Thyroid gland (tissue), 4 donors: ENCODE measurements at regions not wholly inside any gene's neighbourhood (a gene's known extent, or its start where the extent isn't known, plus 50 kb on each side); places are given as distances from the start of the nearest gene placed in this dataset.

ENCODE experiments used
- DNase-seq, 2 donors: peaks; one replicate each; pipeline ENCODE4 v3.0.0-alpha.2; 2019
- H3K27ac ChIP-seq, 3 donors: fragments of 200-600 bp; sonication (generic); 1 replicate in 2 of 3; 2 replicates in 1 of 3; pipeline ENCODE4 v1.5.1; 2016 to 2019; ENCODE audit warnings: mild to moderate bottlenecking in 1 of 3, moderate library complexity in 1 of 3
- H3K27me3 ChIP-seq: fragments of 200-600 bp; sonication (generic); one replicate; pipeline ENCODE4 v1.5.1; 2019
- H3K36me3 ChIP-seq, 2 donors: fragments of 200-600 bp; sonication (generic); one replicate each; pipeline ENCODE4 v1.5.1; 2016 to 2019
- H3K4me1 ChIP-seq, 2 donors: fragments of 200-600 bp; sonication (generic); one replicate each; pipeline ENCODE4 v1.5.1; 2017 to 2019
- H3K4me3 ChIP-seq, 3 donors: fragments of 200-600 bp; sonication (generic); replicated peaks in 1 of 3; 1 replicate in 2 of 3; 2 replicates in 1 of 3; pipeline ENCODE4 v1.5.1; 2016; ENCODE audit warnings: mild to moderate bottlenecking in 1 of 3
- H3K9me3 ChIP-seq: fragments of 200-600 bp; sonication (generic); one replicate; pipeline ENCODE4 v1.5.1; 2017
- CTCF ChIP-seq, 6 experiments: fragments of 200-600 bp in 3 of 6; fragments of 450-650 bp in 3 of 6; sonication (generic) in 3 of 6; IDR thresholded peaks; one replicate each; pipeline ENCODE4 v1.5.1; 2016 to 2019; ENCODE audit warnings: antibody characterized with exemption in 6 of 6, mild to moderate bottlenecking in 2 of 6, inconsistent platforms in 1 of 6, moderate library complexity in 1 of 6
- POLR2A ChIP-seq, 2 donors: fragments of 450-650 bp; IDR thresholded peaks; one replicate each; pipeline ENCODE4 v1.6.1; 2017; ENCODE audit warnings: antibody characterized with exemption in 2 of 2, mild to moderate bottlenecking in 2 of 2, moderate library complexity in 1 of 2
- WGBS, 2 donors: methylation state at CpG; one replicate each; pipeline ENCODE4 v1.1.5; 2017; 5-methylcytosine and 5-hydroxymethylcytosine counted together
- intact Hi-C: fragments of 100-400 bp; cut with DNase I; formaldehyde crosslinking; loops from one replicate; pipeline ENCODE4 v1.15.1; 2023

GRCh38 chr10:31584876-31585275 is 265.9 kb downstream of the ZEB1 start:
- DNase-seq, result no peak
- H3K27ac ChIP-seq, result no peak overlapping the region
- intact Hi-C loops, result no loop called here
- H3K27me3 ChIP-seq, result no peaks in the 10 kb centered on the region
- no peaks in the 10 kb centered on the region for H3K36me3 ChIP-seq
- TF ChIP-seq CTCF (IDR thresholded peaks at IDR 0.05) (no peak), POLR2A (IDR thresholded peaks at IDR 0.05) (no peak)
- WGBS, 2 donors, result 76 to 80% methylated on average over 6 of the region's 6 CpGs
- no peak overlapping the region for H3K4me3 ChIP-seq
- peaks cover 0 to 11% of the 10 kb centered on the region in 2 donors for H3K4me1 ChIP-seq
- no peaks in the 10 kb centered on the region for H3K9me3 ChIP-seq

GRCh38 chr10:31584098-31584631 is 265.1 kb downstream of the ZEB1 start:
- no peak for TF ChIP-seq CTCF (IDR thresholded peaks at IDR 0.05)
- TF ChIP-seq POLR2A (IDR thresholded peaks at IDR 0.05), result no peak
- intact Hi-C loops, result no loop called here
- H3K4me1 ChIP-seq, result peaks cover 0 to 11% of the 10 kb centered on the region in 2 donors
- no peak overlapping the region for H3K4me3 ChIP-seq
- DNase-seq, result no peak
- no peaks in the 10 kb centered on the region for H3K27me3 ChIP-seq
- whole genome bisulfite sequencing, 2 donors, result 68 to 79% methylated on average over 9 to 11 of the region's 12 CpGs
- H3K27ac ChIP-seq, result no peak overlapping the region
- H3K36me3 ChIP-seq, result no peaks in the 10 kb centered on the region
- H3K9me3 ChIP-seq, result no peaks in the 10 kb centered on the region

- no peak overlapping the region for H3K4me3 ChIP-seq
- WGBS, 2 donors, result 54 to 60% methylated on average over 4 to 6 of the region's 6 CpGs
- H3K27ac ChIP-seq, result peak overlapping the region in 1 of 3 donors; percentile 10
- H3K36me3 ChIP-seq, result no peaks in the 10 kb centered on the region
- H3K9me3 ChIP-seq, result no peaks in the 10 kb centered on the region
- TF ChIP-seq POLR2A (IDR thresholded peaks at IDR 0.05) (no peak), CTCF (IDR thresholded peaks at IDR 0.05) (no peak)
- no peak for DNase-seq
- H3K4me1 ChIP-seq, result peaks cover 0 to 11% of the 10 kb centered on the region in 2 donors
- intact Hi-C loops, result no loop called here
- H3K27me3 ChIP-seq, result no peaks in the 10 kb centered on the region
Observed at GRCh38 chr10:31583293-31583692, 264.3 kb downstream of the ZEB1 start.

GRCh38 chr10:31582365-31583052 is 263.5 kb downstream of the ZEB1 start:
- H3K4me1 ChIP-seq, result peaks cover 0 to 11% of the 10 kb centered on the region in 2 donors
- intact Hi-C loops, result no loop called here
- no peak for DNase-seq
- no peaks in the 10 kb centered on the region for H3K36me3 ChIP-seq
- peak overlapping the region in 1 of 3 donors; percentile 10 for H3K27ac ChIP-seq
- H3K4me3 ChIP-seq, result no peak overlapping the region
- 67 to 74% methylated on average over 8 of the region's 8 CpGs for WGBS, 2 donors
- TF ChIP-seq POLR2A (IDR thresholded peaks at IDR 0.05), result no peak
- TF ChIP-seq CTCF (IDR thresholded peaks at IDR 0.05), result no peak
- H3K9me3 ChIP-seq, result no peaks in the 10 kb centered on the region
- H3K27me3 ChIP-seq, result no peaks in the 10 kb centered on the region

GRCh38 chr10:31581741-31582323 is 262.8 kb downstream of the ZEB1 start:
- Histone ChIP-seq H3K9me3 (no peaks in the 10 kb centered on the region), H3K4me3 (no peak overlapping the region), H3K27ac (no peak overlapping the region), H3K4me1 (peaks cover 0 to 11% of the 10 kb centered on the region in 2 donors), H3K36me3 (no peaks in the 10 kb centered on the region), H3K27me3 (no peaks in the 10 kb centered on the region)
- DNase-seq, result no peak
- 82 to 88% methylated on average over 9 of the region's 9 CpGs for WGBS, 2 donors
- TF ChIP-seq CTCF (IDR thresholded peaks at IDR 0.05) (no peak), POLR2A (IDR thresholded peaks at IDR 0.05) (no peak)
- intact Hi-C loops, result no loop called here
